HG03575 (cell line): ENCODE measurements at regions not wholly inside any gene's neighbourhood (a gene's known extent, or its start where the extent isn't known, plus 50 kb on each side); places are given as distances from the start of the nearest gene placed in this dataset.
"Not testable (repeated sequence)": the region's sequence is repeated elsewhere in the genome, so short reads cannot be mapped to it uniquely, and the experiment has no call there.

Experiments used
- ATAC-seq: cut with Tn5 transposase; IDR thresholded peaks from one replicate; pipeline ENCODE4 v1.9.1; 2021; ENCODE audit not compliant: unreplicated experiment, insufficient number of reproducible peaks, low FRiP score; ENCODE audit errors: extremely low read depth

DNA sequence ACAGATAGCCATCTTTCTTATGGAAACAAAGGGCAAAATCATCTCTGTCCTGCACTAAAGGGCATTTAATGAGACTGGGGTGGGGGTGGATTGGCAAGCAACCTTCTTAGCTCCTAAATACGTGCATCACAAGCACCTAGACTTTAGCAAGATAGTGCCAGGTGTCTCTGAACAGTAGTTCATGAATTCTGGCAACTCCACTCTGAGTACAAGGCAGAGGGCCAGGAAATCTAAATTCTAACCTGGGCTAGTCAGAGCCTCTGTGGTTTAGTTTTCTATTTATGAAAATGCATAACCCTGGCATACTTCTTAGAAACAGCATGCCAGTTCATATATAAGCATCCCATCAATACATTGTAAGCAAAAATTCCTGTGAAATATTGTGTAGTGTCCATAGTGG, 788.5 kb downstream of the MCTP2 start:
- no peak for ATAC-seq

DNA sequence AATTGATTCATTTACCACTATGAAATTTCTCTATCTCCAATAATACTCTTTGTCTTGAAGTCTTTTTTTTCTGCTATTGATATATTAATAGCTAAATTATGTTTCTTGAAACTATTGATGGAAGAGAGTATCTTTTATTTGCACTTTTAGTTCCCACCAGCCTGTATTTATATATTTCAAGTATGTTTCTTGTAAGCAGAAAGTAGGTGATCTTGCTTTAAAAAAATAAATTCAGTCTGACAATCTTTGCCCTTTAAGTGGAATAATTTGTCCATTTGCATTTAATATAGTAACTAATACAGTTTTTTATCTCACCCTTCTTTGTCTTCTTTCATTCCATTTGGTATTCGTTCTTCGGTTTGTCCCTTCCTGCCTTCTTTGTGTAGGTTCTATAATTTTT, 790.5 kb downstream of the MCTP2 start:
- ATAC-seq, result no peak

DNA sequence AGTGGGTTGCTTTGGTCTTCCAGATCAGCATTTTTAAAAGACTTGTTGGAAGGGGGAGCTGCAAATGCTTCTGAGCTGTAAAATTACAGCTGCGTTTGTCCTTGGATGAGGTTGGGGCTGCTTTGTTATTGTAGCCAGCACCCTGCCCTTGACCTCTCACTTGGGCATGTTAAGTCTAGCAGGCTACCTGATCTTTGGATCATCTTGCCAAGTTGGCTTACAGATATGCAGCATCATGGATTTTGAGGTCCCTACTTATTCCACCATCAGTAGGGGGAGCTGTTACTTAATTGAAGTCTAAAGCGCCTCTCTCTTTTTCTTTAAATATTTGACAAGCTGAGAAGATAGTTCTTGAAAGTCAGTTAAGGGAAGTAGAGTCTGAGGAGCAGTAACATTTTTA, 793.0 kb downstream of the MCTP2 start:
- ATAC-seq, result no peak

DNA sequence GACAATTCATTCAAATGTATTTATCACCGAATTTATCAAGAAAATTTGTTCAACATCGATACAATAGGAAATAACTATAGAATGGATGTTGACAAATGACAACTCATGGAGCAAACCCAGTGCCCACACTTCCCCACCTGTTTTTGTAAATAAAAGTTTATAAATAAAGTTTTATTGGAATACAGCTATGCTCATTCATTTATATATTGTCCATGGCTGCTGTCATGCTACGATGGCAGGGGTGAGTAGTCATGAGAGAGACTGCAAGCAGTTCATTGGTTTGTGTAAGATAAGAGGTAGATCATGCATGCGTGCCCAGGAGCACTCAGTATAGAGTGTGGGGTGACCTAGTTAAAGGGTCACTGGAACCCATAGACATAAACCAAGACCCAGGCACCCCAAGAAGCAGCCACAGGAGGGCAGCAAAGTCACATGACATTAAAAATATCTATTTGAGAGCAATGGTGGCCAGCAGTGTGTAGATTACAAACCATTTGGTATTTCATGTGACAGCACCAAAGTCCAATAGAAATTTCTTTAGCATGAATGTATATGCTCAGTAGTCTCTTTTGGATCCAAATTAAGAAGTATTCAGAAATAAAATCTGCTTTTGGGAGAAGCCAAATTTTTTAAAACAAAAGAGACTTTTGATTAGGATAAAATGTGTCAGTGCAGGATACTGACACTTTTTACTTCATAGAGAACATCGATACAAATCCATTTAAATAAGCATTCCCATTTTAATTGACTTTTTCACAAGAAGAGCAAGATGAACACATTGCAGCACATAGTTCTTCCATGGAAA, 794.8 kb downstream of the MCTP2 start:
- no peak for ATAC-seq

DNA sequence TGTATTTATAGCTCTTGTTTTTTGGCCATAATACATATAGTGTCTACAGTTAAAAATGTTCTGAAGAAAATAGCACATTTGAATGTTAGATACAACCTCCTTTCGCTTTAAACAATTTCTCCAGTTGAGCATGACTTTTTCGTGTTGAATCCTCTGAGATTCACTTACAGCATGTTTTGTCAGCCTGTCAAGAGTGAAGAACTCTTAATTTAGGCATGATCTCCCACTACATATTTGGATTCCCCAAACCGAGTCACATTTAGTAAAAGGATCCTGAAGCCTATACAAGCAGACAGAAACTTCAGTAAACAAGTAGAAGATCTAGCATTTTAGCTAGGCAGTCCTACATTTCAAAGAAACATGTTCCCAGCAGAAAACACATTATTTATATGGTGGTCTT, 796.6 kb downstream of the MCTP2 start:
- no peak for ATAC-seq

DNA sequence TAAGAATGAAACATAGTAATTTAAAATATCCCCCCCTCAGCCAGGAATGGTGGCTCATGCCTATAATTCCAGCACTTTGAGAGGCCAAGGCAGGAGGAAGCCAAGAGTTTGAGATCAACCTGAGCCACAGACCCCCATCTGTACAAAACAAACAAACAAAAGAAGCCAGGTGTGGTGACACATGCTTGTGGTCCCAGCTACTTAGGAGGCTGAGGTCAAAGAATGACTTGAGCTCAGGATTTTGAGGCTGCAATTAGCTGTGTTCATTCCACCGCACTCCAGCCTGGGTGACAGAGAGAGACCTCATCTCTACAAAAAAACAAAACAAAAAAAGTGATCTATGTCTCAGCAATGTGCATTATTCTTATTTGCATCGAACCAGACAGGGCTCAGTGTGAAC, 800.8 kb downstream of the MCTP2 start:
- ATAC-seq, result no peak

DNA sequence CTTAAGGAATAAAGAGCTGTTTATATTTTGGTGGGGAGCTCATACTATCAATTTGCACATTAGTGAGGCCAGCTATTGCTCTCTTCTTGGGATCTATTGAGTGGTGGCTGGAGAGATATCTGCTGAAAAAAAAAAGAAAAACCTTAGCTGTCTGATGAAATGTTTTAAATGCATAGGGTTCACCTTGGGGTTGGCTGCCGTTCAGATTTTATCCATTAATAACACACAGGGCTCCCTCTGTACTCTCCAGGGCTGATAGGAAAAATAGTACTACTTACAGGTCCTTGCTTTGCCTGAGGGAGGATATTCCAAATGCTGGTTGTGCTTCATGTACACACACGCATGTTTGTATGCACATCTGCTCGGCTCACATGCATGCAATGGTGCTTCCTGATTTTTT, 803.7 kb downstream of the MCTP2 start:
- no peak for ATAC-seq

DNA sequence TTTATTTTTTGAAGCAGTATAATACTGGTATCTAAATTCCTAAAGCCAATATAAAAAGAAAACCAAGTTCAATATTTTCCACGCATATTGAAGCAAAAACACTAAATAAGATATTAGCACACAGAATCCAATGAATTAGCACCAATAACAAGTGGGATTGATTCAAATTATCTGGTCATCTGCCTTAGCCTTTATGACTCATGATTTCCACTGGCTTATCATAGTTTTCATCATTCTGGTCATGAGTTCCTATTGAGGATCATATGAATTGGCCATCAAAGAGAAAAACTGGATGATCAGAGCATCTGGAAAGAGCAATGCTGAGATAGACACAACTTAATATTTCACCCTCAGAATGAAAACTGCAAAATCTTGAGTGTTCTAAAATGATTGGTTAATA, 809.9 kb downstream of the MCTP2 start:
- ATAC-seq, result no peak

DNA sequence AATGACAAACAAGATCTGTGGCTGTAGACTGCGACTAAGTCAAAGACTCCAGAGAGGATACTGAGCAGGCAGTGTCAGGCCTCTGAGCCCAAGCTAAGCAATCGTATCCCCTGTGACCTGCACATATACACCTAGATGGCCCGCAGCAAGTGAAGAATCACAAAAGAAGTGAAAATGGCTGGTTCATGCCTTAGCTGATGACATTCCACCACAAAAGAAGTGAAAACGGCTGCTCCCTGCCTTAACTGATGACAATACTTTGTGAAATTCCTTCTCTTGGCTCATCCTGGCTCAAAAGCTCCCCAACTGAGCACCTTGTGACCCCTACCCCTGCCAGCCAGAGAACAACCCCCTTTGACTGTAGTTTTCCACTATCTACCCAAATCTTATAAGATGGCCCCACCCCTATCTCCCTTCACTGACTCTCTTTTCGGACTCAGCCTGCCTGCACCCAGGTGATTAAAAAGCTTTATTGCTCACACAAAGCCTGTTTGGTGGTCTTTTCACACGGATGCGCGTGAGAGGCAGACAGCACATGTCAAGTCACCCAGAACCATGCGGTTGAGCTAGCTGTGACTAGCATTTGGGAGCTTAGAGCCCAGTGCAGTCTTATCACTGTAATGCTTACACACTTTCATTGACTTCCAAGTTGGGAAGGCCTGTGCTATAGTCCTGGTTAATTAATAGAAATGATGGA, 812.0 kb downstream of the MCTP2 start:
- ATAC-seq, result not testable (repeated sequence)

DNA sequence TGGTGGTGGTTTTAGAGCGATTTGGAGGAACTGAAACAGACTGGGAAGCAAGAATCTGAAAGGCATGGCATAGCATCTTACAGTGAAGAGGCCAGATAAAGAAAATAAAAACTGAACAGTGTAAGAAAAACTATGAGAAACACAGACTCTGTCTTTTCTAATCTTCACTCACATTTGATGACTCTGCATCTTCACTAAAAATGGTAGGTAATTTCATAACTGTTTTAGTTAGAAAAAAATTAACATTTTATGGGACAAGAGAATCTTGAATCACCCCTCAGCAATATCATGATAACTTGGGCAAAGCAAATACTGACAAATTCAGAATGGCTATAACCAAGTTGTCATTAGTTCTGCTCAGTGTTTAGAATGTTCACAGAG, 812.6 kb downstream of the MCTP2 start:
- no peak for ATAC-seq

DNA sequence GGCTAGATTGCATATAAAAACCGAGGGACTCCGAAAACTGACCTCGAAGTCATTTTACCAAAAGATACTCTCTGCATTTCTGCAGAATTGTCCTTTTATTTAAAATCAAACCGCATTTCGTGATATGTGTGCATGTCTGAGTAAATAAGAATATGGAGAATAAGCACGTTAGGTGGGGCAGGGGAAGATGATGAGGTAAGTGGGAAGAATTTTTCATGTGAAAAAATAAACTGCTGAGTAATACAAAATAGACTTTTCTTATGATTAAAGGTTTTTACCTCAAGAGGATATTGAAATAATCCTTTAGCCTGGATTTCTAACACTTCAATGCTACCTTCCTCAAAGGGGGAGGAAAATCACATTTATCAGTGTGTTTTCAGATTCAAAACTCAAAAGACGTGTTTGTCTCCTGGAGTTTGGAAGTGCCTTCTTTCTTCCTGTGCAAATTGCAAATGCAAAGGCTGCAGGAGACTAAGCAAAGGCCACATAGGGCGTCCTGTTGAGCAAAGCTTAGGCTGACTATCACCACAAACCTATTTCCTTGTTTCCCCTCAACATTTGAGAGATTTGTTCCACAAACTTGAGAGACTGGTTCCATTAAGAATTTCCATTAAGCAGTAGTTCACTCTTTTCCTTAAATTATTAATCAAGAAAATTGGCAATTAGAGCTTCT, 813.5 kb downstream of the MCTP2 start:
- ATAC-seq, result no peak

DNA sequence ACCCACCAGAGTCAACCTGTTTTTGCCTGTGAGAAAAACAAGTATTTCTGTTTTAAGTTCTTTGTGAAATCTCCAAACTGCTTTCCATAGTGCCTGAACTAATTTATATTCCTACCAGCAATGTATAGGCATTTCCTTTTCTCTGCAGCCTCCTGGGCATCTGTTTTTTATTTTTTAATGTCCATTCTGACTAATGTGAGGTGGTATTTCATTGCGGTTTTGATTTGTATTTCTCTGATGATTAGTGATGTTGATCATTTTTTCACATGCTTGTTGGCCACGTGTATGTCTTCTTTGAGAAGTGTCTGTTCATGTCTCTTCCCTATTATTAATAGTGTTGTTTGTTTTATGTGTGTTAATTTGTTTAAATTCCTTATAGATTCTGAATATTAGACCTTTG, 820.5 kb downstream of the MCTP2 start:
- no peak for ATAC-seq

DNA sequence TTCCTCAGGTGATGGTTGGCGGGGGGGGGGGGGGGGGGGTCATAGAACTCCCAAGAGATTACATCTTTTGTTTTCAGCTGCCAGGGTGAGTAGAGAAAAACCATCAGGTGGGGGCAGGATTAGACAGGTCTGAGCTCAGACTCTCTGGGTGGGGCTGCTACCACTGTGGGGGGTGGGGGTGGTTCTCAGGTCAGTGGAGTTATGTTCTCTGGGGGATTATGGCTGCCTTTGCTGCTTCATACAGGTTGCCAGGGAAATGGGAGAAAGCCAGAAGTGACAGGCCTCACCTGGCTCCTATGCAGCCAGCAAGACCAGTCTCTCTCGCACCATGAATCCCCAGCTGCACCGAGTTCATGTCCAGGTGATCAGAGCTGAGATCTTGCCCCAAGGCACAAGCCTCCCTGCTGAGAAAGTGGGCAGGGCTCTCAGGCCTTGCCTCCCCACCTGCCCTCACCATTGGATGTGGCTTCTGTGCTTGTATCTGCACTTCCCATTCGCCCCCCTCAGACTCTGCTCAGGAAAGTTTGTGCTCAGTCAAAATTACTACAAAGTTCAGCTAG, 828.1 kb downstream of the MCTP2 start:
- ATAC-seq, result no peak

DNA sequence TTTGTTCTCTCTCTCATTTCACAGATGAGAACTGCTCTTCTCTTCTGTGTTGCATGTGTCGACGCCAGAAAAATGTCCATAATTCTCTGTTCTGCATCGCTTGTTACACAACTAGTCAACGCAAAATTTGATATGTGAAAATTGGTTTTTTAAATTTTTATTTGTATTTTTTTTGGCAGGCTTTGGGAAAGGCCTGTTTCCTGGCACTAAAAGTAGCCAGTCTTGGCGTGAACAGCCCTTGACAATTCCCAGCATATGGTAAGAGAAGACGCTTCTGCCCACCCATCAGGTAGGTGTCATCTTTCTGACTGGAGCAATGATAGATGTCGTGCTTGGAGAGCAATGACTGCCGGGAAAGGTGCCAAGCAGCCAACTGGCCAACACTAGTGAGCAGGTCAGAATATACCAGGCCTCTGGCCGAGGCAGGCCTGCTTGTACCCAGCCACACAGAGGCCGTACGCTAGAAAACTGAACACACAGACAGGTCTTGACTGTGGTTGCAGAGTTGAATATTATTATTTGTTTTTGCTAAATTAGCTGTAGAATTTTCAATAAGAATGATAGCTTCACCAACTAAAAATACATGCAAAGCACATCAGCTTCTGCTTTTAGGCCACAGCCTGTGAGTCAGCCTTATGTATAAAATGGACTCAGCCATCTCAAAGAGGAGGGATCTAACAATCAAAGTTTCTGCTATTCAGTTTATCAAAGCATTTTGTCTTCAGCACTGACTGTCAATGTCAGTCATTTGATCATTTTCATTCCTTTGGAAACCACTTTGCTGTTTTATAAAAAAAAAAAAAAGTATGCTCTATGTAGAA, 837.5 kb downstream of the MCTP2 start:
- ATAC-seq, result no peak

DNA sequence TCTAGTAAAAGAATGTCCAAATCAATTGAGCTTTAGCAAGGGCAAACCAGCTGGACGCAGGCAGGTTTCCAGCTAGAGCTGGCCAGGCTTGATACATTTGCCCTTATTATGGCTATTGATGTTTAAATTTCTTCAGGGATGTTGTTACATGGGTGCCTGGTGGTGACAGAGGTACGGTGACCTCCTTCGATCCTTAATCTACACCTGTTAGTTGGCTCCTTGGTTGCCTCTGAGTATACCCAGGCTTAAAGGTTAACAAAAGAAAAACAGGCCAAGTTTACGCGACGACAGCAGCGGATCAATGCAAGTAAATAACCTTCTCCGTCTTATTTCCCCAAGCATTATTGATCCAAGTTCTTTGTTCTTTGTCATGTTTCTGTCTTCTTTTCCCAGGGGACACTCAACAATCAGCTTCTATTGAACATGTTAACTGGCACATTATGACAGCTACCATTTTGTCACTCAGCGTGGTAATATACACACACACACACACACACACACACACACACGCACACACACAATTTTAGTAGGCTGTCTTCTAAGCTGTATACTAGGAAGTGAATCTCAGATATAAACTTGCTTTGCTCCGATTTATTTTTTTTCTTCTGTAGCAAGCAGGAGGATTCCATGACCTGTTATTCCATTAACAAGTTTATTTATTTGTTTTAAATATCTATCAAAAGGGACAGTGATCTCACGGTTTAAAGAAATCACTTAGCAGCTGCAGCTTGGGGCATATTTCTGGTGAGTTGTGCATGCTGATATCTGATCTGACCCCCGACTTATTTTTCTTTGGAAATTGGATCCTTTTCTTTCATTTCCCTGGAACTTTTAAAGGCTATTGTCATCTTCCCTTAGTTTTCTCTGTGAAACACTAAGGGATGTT, 844.7 kb downstream of the MCTP2 start:
- ATAC-seq, result no peak

DNA sequence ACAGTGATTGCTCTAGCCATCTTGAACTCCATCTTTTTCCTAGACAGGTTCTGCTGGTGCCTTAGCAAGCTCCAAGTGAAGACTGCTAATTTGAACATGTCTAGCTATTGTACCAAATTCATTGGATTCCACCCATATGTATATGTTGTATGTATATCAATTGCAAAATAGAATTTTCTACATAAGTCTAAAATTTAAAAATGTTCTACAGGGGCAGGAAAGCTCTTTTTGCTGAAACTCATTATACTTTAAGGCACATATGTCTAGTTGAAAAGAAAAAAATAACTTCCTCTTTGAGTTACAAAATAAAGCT, 845.3 kb downstream of the MCTP2 start:
- ATAC-seq, result no peak

DNA sequence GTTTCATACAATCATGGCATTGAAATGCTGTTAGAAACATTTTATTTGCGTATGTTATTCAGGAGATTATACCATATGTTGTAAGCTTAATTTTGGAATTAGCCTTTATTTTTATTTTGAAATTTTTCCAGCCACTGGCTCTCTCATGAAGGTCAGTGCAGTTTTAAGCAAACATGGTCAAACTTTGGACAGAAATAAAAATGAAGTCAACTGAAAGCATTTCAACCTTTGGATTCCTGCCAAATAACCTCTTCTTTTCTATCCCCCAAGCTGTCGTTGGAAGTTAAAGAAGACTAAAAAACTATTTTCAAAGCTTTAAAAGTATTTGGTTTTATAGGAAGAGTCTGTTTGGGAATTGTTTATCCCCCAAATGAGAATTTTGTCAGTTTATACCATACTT, 846.6 kb downstream of the MCTP2 start:
- no peak for ATAC-seq

DNA sequence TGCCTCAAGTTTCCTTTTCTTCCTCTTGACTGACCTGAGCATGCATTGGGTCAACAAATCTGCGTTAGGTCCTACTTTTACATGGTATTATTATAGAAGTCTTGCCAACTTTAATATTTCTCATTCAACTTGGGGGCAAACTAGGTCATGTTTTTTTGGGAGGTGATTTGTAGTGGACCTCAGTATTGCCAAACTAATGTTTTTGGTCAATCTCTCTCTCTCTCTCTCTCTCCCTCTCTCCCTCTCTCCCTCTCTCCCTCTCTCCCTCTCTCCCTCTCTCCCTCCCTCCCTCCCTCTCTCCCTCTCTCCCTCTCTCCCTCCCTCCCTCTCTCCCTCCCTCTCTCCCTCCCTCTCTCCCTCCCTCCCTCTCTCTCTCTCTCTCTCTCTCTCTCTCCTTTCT, 848.9 kb downstream of the MCTP2 start:
- not testable (repeated sequence) for ATAC-seq
